GM12872 (cell line): ENCODE measurements at regions not wholly inside any gene's neighbourhood (a gene's known extent, or its start where the extent isn't known, plus 50 kb on each side); places are given as distances from the start of the nearest gene placed in this dataset.

Experiments used
- TF ChIP-seq, protein P1 (sequence below): IDR thresholded peaks from 3 replicates; pipeline ENCODE4 v1.5.1; 2011; ENCODE audit warnings: low read depth, mild to moderate bottlenecking, low read length, moderate library complexity; ENCODE audit not compliant: insufficient read depth

DNA sequence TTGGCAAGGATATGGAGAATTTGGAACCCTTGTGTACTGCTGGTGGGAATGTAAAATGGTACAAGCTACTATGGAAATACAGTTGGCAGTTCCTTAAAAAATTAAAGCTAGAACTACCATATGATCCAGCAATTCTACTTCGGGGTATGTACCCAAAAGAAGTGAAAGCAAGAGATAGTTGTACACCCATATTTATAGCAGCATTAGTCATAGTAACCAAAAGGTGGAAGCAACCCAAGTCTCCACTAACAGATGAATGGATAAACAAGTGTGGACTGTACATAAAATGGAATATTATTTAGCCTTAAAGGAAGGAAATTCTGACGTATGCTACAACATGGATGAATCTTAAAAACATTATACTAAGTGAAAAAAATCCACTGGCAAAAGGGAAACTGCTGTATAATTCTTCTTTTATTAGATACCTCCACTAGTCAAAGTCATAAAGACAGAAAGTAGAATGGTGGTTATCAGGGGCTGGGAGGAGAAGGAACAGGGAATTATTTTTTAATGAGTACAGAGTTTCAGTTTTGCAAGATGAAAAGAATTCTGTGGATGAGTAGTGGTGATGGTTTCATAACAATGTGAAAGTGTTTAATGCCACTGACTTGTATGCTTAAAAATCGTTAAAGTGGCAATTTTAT lies 141.6 kb downstream of the RXFP2 start:
- TF ChIP-seq, protein P1, sequence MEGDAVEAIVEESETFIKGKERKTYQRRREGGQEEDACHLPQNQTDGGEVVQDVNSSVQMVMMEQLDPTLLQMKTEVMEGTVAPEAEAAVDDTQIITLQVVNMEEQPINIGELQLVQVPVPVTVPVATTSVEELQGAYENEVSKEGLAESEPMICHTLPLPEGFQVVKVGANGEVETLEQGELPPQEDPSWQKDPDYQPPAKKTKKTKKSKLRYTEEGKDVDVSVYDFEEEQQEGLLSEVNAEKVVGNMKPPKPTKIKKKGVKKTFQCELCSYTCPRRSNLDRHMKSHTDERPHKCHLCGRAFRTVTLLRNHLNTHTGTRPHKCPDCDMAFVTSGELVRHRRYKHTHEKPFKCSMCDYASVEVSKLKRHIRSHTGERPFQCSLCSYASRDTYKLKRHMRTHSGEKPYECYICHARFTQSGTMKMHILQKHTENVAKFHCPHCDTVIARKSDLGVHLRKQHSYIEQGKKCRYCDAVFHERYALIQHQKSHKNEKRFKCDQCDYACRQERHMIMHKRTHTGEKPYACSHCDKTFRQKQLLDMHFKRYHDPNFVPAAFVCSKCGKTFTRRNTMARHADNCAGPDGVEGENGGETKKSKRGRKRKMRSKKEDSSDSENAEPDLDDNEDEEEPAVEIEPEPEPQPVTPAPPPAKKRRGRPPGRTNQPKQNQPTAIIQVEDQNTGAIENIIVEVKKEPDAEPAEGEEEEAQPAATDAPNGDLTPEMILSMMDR: no peak

DNA sequence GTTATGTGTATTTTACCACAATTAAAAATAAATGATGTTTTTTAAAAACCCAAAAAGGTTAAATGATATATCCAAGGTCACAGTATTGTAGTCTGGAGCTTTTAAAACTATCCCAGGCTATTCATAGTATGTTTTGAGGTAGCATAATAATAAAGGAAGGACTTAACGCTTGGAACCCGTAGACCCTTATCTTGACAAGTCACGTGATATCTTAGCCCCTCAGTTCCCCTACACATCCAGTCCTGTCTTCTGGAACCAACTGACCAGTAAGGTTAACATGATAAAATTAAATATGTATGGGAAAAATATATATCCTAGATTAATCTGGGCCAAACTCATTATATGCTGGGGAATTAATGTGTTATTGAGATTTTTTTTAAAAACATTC lies 142.2 kb downstream of the RXFP2 start:
- TF ChIP-seq, protein P1: no peak

GRCh38 chr13:31882794-31883193 lies 143.5 kb downstream of the RXFP2 start:
- TF ChIP-seq, protein P1: no peak

GRCh38 chr13:31884556-31884955 lies 145.2 kb downstream of the RXFP2 start:
- TF ChIP-seq, protein P1: no peak

DNA sequence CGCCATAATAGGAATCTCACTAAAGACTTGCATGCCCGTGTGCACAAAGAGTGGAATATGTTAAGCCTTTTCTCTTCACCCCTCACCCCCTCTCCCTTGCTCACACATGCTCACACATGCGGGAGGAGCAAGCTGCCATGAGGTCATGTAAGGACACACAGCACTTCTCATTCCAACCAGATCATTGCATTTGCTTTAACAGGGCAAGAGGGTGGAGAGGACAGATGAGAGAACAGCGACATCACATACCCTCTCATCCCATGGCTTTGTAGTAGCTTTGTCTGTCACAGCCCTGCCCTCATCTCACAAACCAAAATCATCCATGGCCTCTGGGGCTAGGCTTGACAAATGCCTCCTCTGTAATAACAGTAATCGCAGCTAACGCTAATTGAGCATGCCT lies 145.6 kb upstream of the FRY start:
- TF ChIP-seq, protein P1: no peak

DNA sequence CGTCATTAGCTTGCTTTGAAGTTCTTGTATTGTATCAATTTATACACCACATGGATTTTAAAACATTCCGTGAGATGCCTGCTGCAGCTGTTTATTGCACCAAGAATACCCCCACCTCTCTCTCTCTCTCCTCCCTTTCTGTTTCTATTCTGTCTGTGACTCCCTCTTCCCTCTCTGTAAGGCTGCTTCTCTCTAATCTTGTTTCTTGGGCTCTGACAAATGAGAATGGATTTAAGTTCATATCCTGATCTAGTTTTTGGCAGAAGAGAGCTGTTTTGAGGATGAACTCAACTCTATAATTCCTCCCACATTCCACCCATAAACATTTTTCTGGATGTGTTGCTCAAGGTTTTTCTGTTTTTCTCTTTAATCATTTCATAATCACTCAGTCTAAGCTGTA lies 144.3 kb upstream of the FRY start:
- TF ChIP-seq, protein P1: no peak

GRCh38 chr13:31890946-31891345 lies 140.6 kb upstream of the FRY start:
- TF ChIP-seq, protein P1: no peak
